ENCODE measurements at regions not wholly inside any gene's neighbourhood (a gene's known extent, or its start where the extent isn't known, plus 50 kb on each side); places are given as distances from the start of the nearest gene placed in this dataset.

DNA sequence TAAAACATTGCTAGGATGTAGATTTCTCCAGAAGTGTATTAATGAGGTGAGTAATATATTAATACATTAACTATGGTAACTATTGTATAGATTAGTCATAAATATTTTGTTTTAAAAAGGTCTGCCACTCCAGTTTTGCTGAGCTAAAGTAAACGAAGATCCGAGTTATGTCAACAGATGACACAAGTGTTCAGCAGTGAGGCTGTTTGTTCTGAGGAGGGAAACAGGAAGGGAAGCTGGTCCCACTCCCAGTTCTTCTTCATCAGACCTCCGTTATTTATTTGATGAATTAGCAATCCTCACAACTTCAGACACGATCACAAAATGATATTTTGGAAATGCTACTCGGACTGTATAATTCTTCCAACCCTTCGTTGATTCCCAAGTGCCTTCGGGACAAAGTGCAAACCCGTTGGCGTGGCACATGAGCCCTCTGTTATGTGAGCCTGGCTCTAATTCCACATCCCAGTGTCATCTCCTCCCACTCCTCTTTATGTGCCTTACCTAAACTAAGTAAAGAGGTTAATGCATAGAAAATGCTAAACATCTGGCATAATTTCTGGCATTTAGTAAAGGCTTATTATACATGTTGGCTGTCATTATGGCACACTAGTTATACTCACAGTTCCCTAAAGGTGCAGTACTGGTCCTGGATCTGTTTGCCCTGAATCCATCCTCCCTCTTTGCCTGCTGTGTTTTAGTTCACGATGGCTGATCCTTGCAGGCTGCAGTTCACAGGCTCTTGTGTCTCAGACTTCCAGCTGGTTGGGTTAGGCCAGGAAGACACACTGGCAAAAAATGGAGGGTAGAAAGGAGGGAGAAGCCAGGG lies 190.6 kb upstream of the LNX1 start:
- Histone ChIP-seq H3K27me3 (replicated peaks; ENCODE audit: control insufficient read depth, insufficient read depth, low read length) (no peaks in the 10 kb centered on the region), H3K36me3 (ENCODE audit: control insufficient read depth, insufficient read depth, low read length) (no peaks in the 10 kb centered on the region), H3K4me3 (replicated peaks; ENCODE audit: low read depth, low read length) (no peak overlapping the region)
- TF ChIP-seq, protein P1, sequence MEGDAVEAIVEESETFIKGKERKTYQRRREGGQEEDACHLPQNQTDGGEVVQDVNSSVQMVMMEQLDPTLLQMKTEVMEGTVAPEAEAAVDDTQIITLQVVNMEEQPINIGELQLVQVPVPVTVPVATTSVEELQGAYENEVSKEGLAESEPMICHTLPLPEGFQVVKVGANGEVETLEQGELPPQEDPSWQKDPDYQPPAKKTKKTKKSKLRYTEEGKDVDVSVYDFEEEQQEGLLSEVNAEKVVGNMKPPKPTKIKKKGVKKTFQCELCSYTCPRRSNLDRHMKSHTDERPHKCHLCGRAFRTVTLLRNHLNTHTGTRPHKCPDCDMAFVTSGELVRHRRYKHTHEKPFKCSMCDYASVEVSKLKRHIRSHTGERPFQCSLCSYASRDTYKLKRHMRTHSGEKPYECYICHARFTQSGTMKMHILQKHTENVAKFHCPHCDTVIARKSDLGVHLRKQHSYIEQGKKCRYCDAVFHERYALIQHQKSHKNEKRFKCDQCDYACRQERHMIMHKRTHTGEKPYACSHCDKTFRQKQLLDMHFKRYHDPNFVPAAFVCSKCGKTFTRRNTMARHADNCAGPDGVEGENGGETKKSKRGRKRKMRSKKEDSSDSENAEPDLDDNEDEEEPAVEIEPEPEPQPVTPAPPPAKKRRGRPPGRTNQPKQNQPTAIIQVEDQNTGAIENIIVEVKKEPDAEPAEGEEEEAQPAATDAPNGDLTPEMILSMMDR (IDR thresholded peaks at IDR 0.05; ENCODE audit: insufficient read depth, low read length, poor library complexity, severe bottlenecking): no peak
- no peak for DNase-seq (ENCODE audit: extremely low read depth, insufficient read length)

GRCh38 chr4:53780736-53781400 lies 189.6 kb upstream of the LNX1 start:
- no peak overlapping the region for H3K4me3 ChIP-seq (replicated peaks; ENCODE audit: low read depth, low read length)
- no peaks in the 10 kb centered on the region for H3K36me3 ChIP-seq (ENCODE audit: control insufficient read depth, insufficient read depth, low read length)
- TF ChIP-seq, protein P1 (IDR thresholded peaks at IDR 0.05; ENCODE audit: insufficient read depth, low read length, poor library complexity, severe bottlenecking): no peak
- DNase-seq (ENCODE audit: extremely low read depth, insufficient read length): no peak
- H3K27me3 ChIP-seq (replicated peaks; ENCODE audit: control insufficient read depth, insufficient read depth, low read length): no peaks in the 10 kb centered on the region

- Histone ChIP-seq H3K4me3 (replicated peaks; ENCODE audit: low read depth, low read length) (no peak overlapping the region), H3K36me3 (ENCODE audit: control insufficient read depth, insufficient read depth, low read length) (no peaks in the 10 kb centered on the region), H3K27me3 (replicated peaks; ENCODE audit: control insufficient read depth, insufficient read depth, low read length) (no peaks in the 10 kb centered on the region)
- no peak for DNase-seq (ENCODE audit: extremely low read depth, insufficient read length)
- TF ChIP-seq, protein P1 (IDR thresholded peaks at IDR 0.05; ENCODE audit: insufficient read depth, low read length, poor library complexity, severe bottlenecking): no peak
Observed at GRCh38 chr4:53779025-53779424, 187.7 kb upstream of the LNX1 start.

GRCh38 chr4:53778155-53778554 lies 186.9 kb upstream of the LNX1 start:
- TF ChIP-seq, protein P1 (IDR thresholded peaks at IDR 0.05; ENCODE audit: insufficient read depth, low read length, poor library complexity, severe bottlenecking): no peak
- DNase-seq (ENCODE audit: extremely low read depth, insufficient read length): no peak
- no peaks in the 10 kb centered on the region for H3K36me3 ChIP-seq (ENCODE audit: control insufficient read depth, insufficient read depth, low read length)
- no peaks in the 10 kb centered on the region for H3K27me3 ChIP-seq (replicated peaks; ENCODE audit: control insufficient read depth, insufficient read depth, low read length)
- H3K4me3 ChIP-seq (replicated peaks; ENCODE audit: low read depth, low read length): no peak overlapping the region

GRCh38 chr4:53777244-53777984 lies 186.1 kb upstream of the LNX1 start:
- DNase-seq (ENCODE audit: extremely low read depth, insufficient read length): no peak
- TF ChIP-seq, protein P1 (IDR thresholded peaks at IDR 0.05; ENCODE audit: insufficient read depth, low read length, poor library complexity, severe bottlenecking): no peak
- no peaks in the 10 kb centered on the region for H3K27me3 ChIP-seq (replicated peaks; ENCODE audit: control insufficient read depth, insufficient read depth, low read length)
- H3K4me3 ChIP-seq (replicated peaks; ENCODE audit: low read depth, low read length): no peak overlapping the region
- H3K36me3 ChIP-seq (ENCODE audit: control insufficient read depth, insufficient read depth, low read length): no peaks in the 10 kb centered on the region

All from GM06990 (cell line).